GM12872 (cell line): ENCODE measurements at regions not wholly inside any gene's neighbourhood (a gene's known extent, or its start where the extent isn't known, plus 50 kb on each side); places are given as distances from the start of the nearest gene placed in this dataset.

Source experiments
- CTCF ChIP-seq: IDR thresholded peaks from 3 replicates; pipeline ENCODE4 v1.5.1; 2011; ENCODE audit warnings: low read depth, mild to moderate bottlenecking, low read length, moderate library complexity; ENCODE audit not compliant: insufficient read depth

- no peak for TF ChIP-seq CTCF
Measured at GRCh38 chr11:92767416-92767815, 202.0 kb upstream of the MTNR1B start.

DNA sequence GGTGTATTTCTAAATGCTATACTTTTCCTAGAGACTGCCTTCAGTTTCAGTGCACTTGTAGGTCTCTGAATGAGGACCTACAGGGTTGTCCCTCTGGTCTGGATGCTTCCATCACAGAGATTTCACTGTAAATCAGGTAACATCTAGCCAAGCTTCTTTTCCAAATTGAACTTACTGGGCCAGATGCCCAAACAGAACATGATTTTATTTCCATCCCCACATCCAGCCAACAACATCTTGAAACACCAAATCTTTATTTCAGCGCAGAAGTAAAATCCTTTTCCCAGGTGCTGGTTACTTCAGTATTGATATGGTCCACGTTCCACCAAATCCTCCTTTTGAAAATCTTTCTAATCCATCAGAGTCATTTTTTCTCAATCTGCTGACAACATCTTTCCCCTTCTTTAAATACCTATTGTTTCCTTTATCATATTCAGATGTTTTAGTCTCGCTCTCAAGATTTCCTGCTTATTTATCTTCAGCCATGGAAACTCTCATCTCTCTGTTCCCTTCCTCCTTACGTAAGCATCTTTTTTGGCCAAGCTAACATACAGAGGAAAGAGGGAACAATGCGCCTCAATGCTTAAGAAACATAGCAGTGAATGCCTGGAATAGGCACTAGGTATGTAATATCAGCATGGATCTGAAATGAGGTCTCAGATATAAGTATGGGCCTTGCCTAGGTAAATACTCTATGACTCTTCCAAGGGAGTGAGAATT, 201.2 kb upstream of the MTNR1B start:
- no peak for TF ChIP-seq CTCF

- no peak for TF ChIP-seq CTCF
Measured at GRCh38 chr11:92769112-92769511, 200.3 kb upstream of the MTNR1B start.

- TF ChIP-seq CTCF: no peak
Measured at GRCh38 chr11:92770419-92770818, 199.0 kb upstream of the MTNR1B start.

GRCh38 chr11:92770981-92771380, 198.5 kb upstream of the MTNR1B start:
- no peak for TF ChIP-seq CTCF

DNA sequence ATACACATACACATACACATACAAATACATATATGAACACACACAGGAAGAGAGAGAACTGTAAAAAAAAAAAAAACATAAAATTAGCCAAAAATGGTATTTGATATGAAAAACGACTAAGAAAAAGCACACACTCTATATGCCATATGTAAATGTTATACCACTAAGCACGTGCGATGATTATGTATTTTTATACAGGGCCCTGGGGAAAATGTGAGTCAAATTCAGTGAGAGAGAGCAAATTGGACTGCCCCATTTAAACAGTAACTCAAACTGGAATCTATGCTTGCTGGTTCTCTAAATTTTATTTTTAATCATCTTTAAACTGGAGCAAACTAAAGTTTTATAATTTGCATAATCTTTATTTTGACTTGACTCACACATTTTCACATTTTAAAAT, 197.8 kb upstream of the MTNR1B start:
- TF ChIP-seq CTCF: no peak

- TF ChIP-seq CTCF: no peak
Measured at GRCh38 chr11:92775003-92775676, 194.3 kb upstream of the MTNR1B start.
